RKO (cell line): ENCODE measurements at regions not wholly inside any gene's neighbourhood (a gene's known extent, or its start where the extent isn't known, plus 50 kb on each side); places are given as distances from the start of the nearest gene placed in this dataset.
"Not testable (repeated sequence)": the region's sequence is repeated elsewhere in the genome, so short reads cannot be mapped to it uniquely, and the experiment has no call there.

Experiments used
- DNase-seq: peaks from one replicate; pipeline ENCODE4 v3.0.0-alpha.2; 2016; ENCODE audit warnings: low spot score

- no peak for DNase-seq
These were observed 83.2 kb upstream of the TNRC6B start for GRCh38 chr22:40094485-40094884.

GRCh38 chr22:40099887-40100286, 77.8 kb upstream of the TNRC6B start:
- not testable (repeated sequence) for DNase-seq

GRCh38 chr22:40105755-40106154, 72.0 kb upstream of the TNRC6B start:
- DNase-seq = no peak

GRCh38 chr22:40107244-40107643, 70.5 kb upstream of the TNRC6B start:
- DNase-seq = no peak

- DNase-seq = no peak
These were observed 69.8 kb upstream of the TNRC6B start for GRCh38 chr22:40107851-40108378.

GRCh38 chr22:40108396-40108795, 69.3 kb upstream of the TNRC6B start:
- DNase-seq = no peak

- not testable (repeated sequence) for DNase-seq
These were observed 68.8 kb upstream of the TNRC6B start for GRCh38 chr22:40108926-40109325.

GRCh38 chr22:40111451-40111850, 66.3 kb upstream of the TNRC6B start:
- DNase-seq = no peak

GRCh38 chr22:40112595-40112994, 65.1 kb upstream of the TNRC6B start:
- DNase-seq = no peak

GRCh38 chr22:40113696-40114095, 64.0 kb upstream of the TNRC6B start:
- DNase-seq = no peak

- DNase-seq = no peak
These were observed 63.3 kb upstream of the TNRC6B start for GRCh38 chr22:40114411-40114810.

GRCh38 chr22:40116496-40117200, 61.1 kb upstream of the TNRC6B start:
- DNase-seq = no peak

GRCh38 chr22:40118979-40119378, 58.7 kb upstream of the TNRC6B start:
- no peak for DNase-seq

- DNase-seq = peak; percentile 15
These were observed 56.9 kb upstream of the TNRC6B start for GRCh38 chr22:40120848-40121247.

- no peak for DNase-seq
These were observed 56.3 kb upstream of the TNRC6B start for GRCh38 chr22:40121461-40121860.

GRCh38 chr22:40122792-40123191, 54.9 kb upstream of the TNRC6B start:
- no peak for DNase-seq

- no peak for DNase-seq
These were observed 54.3 kb upstream of the TNRC6B start for GRCh38 chr22:40123387-40123786.
